HUES6 (cell line): ENCODE measurements at regions not wholly inside any gene's neighbourhood (a gene's known extent, or its start where the extent isn't known, plus 50 kb on each side); places are given as distances from the start of the nearest gene placed in this dataset.

ENCODE experiments used
- H3K27ac ChIP-seq: 2 replicates; pipeline ENCODE4 v1.7.0; 2013; ENCODE audit warnings: low read depth, mild to moderate bottlenecking, low read length, inconsistent platforms
- H3K27me3 ChIP-seq: 2 replicates; pipeline ENCODE4 v1.6.1; 2013; ENCODE audit warnings: low read length; ENCODE audit not compliant: control insufficient read depth, insufficient read depth
- H3K36me3 ChIP-seq: 2 replicates; pipeline ENCODE4 v1.6.1; 2013; ENCODE audit warnings: low read length; ENCODE audit not compliant: control insufficient read depth, insufficient read depth
- H3K4me1 ChIP-seq: 2 replicates; pipeline ENCODE4 v1.6.1; 2013; ENCODE audit warnings: low read length; ENCODE audit not compliant: control insufficient read depth, insufficient read depth
- H3K4me3 ChIP-seq: 2 replicates; pipeline ENCODE4 v1.5.1; 2013; ENCODE audit warnings: low read depth, low read length
- H3K9ac ChIP-seq: one replicate; pipeline ENCODE4 v1.6.1; 2013; ENCODE audit warnings: mild to moderate bottlenecking, low read length
- H3K9me3 ChIP-seq: 2 replicates; pipeline ENCODE4 v1.6.1; 2013; ENCODE audit warnings: low read depth, low read length; ENCODE audit not compliant: control insufficient read depth, insufficient read depth

- Histone ChIP-seq H3K27ac (no peak overlapping the region), H3K4me3 (no peak overlapping the region), H3K9me3 (no peaks in the 10 kb centered on the region), H3K4me1 (no peaks in the 10 kb centered on the region), H3K36me3 (no peaks in the 10 kb centered on the region), H3K9ac (no peak overlapping the region), H3K27me3 (0 out of 2 replicates have a peak, but pooled peaks cover 3% of the 10 kb centered on the region)
These were observed 486.4 kb downstream of the BCL11B start for GRCh38 chr14:98785578-98785977.

GRCh38 chr14:98786456-98786855 lies 485.5 kb downstream of the BCL11B start:
- Histone ChIP-seq H3K4me1 (no peaks in the 10 kb centered on the region), H3K9me3 (no peaks in the 10 kb centered on the region), H3K4me3 (no peak overlapping the region), H3K27ac (no peak overlapping the region), H3K9ac (no peak overlapping the region), H3K27me3 (0 out of 2 replicates have a peak, but pooled peaks cover 3% of the 10 kb centered on the region), H3K36me3 (no peaks in the 10 kb centered on the region)

- Histone ChIP-seq H3K4me1 (no peaks in the 10 kb centered on the region), H3K27me3 (0 out of 2 replicates have a peak, but pooled peaks cover 3% of the 10 kb centered on the region), H3K9ac (no peak overlapping the region), H3K27ac (no peak overlapping the region), H3K36me3 (no peaks in the 10 kb centered on the region), H3K4me3 (no peak overlapping the region), H3K9me3 (peaks cover 7% of the 10 kb centered on the region; the same call in 1 of the 2 replicates)
These were observed 480.3 kb downstream of the BCL11B start for GRCh38 chr14:98791661-98792060.

DNA sequence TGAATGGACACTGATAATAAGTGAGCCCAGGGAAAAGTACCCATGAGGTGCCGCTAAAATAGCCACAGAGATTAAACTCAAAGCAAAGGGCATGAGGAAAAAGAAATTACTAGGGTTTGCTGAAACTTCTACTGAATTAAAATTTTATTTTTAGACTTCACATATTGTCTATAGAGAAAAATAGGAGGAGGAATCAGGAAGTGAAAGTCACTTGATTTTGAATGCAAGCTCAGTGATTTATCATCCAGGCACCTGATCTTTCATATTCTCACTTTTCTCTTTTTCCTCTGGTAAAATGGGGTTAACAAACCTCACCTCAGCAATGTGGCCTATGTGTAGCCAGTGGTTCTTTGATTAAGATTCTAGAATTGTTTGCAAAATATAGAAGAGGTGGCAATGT lies 479.8 kb downstream of the BCL11B start:
- no peak overlapping the region for H3K9ac ChIP-seq
- H3K9me3 ChIP-seq = peaks cover 7% of the 10 kb centered on the region; the same call in 1 of the 2 replicates
- no peaks in the 10 kb centered on the region for H3K4me1 ChIP-seq
- 0 out of 2 replicates have a peak, but pooled peaks cover 3% of the 10 kb centered on the region for H3K27me3 ChIP-seq
- H3K27ac ChIP-seq = no peak overlapping the region
- H3K4me3 ChIP-seq = no peak overlapping the region
- H3K36me3 ChIP-seq = no peaks in the 10 kb centered on the region

GRCh38 chr14:98798099-98798498 lies 473.9 kb downstream of the BCL11B start:
- H3K36me3 ChIP-seq = no peaks in the 10 kb centered on the region
- no peak overlapping the region for H3K27ac ChIP-seq
- H3K4me3 ChIP-seq = no peak overlapping the region
- no peak overlapping the region for H3K9ac ChIP-seq
- H3K9me3 ChIP-seq = peaks cover 7% of the 10 kb centered on the region; the same call in 1 of the 2 replicates
- peaks cover 2% of the 10 kb centered on the region; the same call in 1 of the 2 replicates for H3K27me3 ChIP-seq
- H3K4me1 ChIP-seq = no peaks in the 10 kb centered on the region

- Histone ChIP-seq H3K4me3 (no peak overlapping the region), H3K9me3 (no peaks in the 10 kb centered on the region), H3K9ac (no peak overlapping the region), H3K4me1 (no peaks in the 10 kb centered on the region), H3K27ac (no peak overlapping the region), H3K36me3 (no peaks in the 10 kb centered on the region), H3K27me3 (peaks cover 2% of the 10 kb centered on the region; the same call in 1 of the 2 replicates)
These were observed 472.1 kb downstream of the BCL11B start for GRCh38 chr14:98799891-98800290.

- H3K27me3 ChIP-seq = peaks cover 2% of the 10 kb centered on the region; the same call in 1 of the 2 replicates
- no peaks in the 10 kb centered on the region for H3K36me3 ChIP-seq
- H3K27ac ChIP-seq = no peak overlapping the region
- no peak overlapping the region for H3K9ac ChIP-seq
- H3K4me1 ChIP-seq = no peaks in the 10 kb centered on the region
- H3K9me3 ChIP-seq = no peaks in the 10 kb centered on the region
- no peak overlapping the region for H3K4me3 ChIP-seq
These were observed 470.0 kb downstream of the BCL11B start for GRCh38 chr14:98802044-98802443.

- Histone ChIP-seq H3K4me3 (no peak overlapping the region), H3K36me3 (no peaks in the 10 kb centered on the region), H3K27ac (no peak overlapping the region), H3K9ac (no peak overlapping the region), H3K27me3 (peaks cover 2% of the 10 kb centered on the region; the same call in 1 of the 2 replicates), H3K4me1 (no peaks in the 10 kb centered on the region), H3K9me3 (no peaks in the 10 kb centered on the region)
These were observed 468.8 kb downstream of the BCL11B start for GRCh38 chr14:98803196-98803595.

DNA sequence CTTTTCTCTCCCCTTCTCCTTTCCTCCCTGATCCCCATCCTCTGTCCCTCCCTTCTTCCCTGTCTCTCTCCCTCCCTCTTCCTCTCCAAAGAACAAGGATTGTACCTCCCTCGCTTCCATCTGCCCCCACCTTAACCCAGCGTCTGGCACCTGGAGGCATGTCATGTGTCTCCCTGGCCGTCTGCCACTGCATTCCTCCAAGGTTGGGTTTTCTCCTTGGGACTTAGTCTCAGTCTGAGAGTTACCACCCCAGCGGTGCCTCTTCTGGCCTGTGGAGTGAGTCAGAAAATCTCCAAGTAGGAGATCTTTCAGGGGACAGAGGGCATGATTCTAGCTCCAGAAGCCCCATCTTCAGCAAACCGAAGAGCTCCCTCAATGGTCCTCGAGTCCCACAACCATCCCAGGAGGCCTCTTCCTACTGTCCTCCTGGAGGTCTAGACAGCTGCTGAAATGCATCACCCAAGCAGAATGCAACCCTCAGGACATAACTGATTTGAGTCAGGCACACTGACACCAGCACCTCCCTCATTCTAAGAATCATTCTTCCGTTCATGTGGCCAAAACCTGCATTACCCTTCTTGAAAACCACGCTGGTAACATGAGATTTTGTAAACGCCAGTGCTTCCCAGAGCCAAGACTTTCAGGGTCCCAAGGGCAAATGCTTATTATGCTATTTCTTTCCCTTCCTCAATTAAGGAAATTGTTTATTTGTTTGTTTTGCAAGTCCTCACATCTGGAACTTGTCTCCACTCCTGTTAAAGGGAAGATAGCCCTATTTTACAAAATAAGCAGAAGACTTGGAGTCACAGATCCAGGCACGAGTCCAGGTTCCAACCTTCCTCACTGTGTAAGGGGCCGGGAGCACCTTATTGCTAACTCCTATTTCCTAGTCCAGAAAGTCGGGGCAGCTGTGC lies 463.2 kb downstream of the BCL11B start:
- Histone ChIP-seq H3K27me3 (no peaks in the 10 kb centered on the region), H3K4me3 (no peak overlapping the region), H3K4me1 (peaks cover 5% of the 10 kb centered on the region; the same call in 1 of the 2 replicates), H3K36me3 (no peaks in the 10 kb centered on the region), H3K9ac (no peak overlapping the region), H3K9me3 (no peaks in the 10 kb centered on the region), H3K27ac (no peak overlapping the region)

- H3K27me3 ChIP-seq = no peaks in the 10 kb centered on the region
- peaks cover 33% of the 10 kb centered on the region for H3K4me1 ChIP-seq
- no peak overlapping the region for H3K27ac ChIP-seq
- no peak overlapping the region for H3K9ac ChIP-seq
- H3K36me3 ChIP-seq = no peaks in the 10 kb centered on the region
- no peaks in the 10 kb centered on the region for H3K9me3 ChIP-seq
- no peak overlapping the region for H3K4me3 ChIP-seq
These were observed 455.8 kb downstream of the BCL11B start for GRCh38 chr14:98816195-98816594.

DNA sequence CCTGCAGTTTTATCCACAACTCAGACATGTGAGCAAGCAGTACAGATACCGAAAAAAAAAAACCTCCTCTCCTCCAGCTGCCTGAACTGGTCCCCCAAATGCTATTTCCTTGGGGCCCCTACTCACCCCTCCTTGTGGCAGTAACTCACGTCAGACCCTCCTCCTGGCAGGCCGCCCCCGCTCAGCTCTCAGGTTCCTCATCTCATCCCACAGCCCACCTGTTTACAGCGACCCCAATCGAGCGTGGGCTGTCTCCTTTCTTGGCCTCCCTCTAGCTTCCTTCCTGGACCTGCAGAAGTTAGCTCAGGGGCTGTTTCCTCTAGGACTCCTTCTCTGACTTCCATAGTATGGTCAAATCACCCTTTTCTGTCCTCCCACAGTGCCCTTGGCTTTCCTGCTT lies 455.3 kb downstream of the BCL11B start:
- Histone ChIP-seq H3K27ac (no peak overlapping the region), H3K27me3 (no peaks in the 10 kb centered on the region), H3K9ac (no peak overlapping the region), H3K9me3 (no peaks in the 10 kb centered on the region), H3K36me3 (no peaks in the 10 kb centered on the region), H3K4me3 (no peak overlapping the region), H3K4me1 (peaks cover 33% of the 10 kb centered on the region)
